CD14-positive monocyte (primary cell): ENCODE measurements at regions not wholly inside any gene's neighbourhood (a gene's known extent, or its start where the extent isn't known, plus 50 kb on each side); places are given as distances from the start of the nearest gene placed in this dataset.

Experiments
- DNase-seq, 3 donors: peaks; one replicate each; pipeline ENCODE4 v3.0.0-alpha.2; 2011 to 2022
- H2AFZ ChIP-seq: 2 replicates; pipeline ENCODE4 v1.6.0; 2012; ENCODE audit warnings: mild to moderate bottlenecking, low read depth, low read length, inconsistent platforms; ENCODE audit not compliant: insufficient read depth, poor library complexity, severe bottlenecking
- H3K27ac ChIP-seq, 2 donors: 1 replicate in 1 of 2; 2 replicates in 1 of 2; pipeline ENCODE4 v1.5.1; 2012 to 2013; ENCODE audit warnings: low read length in 2 of 2, control low read depth in 1 of 2, inconsistent platforms in 1 of 2, low read depth in 1 of 2, mild to moderate bottlenecking in 1 of 2
- H3K27me3 ChIP-seq, 2 donors: one replicate each; pipeline versions ENCODE4 v1.6.0 to v1.6.1; 2011 to 2013; ENCODE audit warnings: low read length in 2 of 2; ENCODE audit not compliant: control insufficient read depth in 2 of 2, insufficient read depth in 2 of 2
- H3K36me3 ChIP-seq, 2 donors: replicated peaks in 1 of 2; 1 replicate in 1 of 2; 2 replicates in 1 of 2; pipeline versions ENCODE4 v1.5.1 to v1.6.1; 2012 to 2013; ENCODE audit warnings: low read length in 2 of 2, control low read depth in 1 of 2, inconsistent platforms in 1 of 2, mild to moderate bottlenecking in 1 of 2; ENCODE audit not compliant: insufficient read depth in 2 of 2, control insufficient read depth in 1 of 2
- H3K4me1 ChIP-seq, 2 donors: 1 replicate in 1 of 2; 2 replicates in 1 of 2; pipeline versions ENCODE4 v1.5.1 to v1.6.1; 2012 to 2013; ENCODE audit warnings: low read length in 2 of 2, control low read depth in 1 of 2, inconsistent platforms in 1 of 2, mild to moderate bottlenecking in 1 of 2, moderate library complexity in 1 of 2; ENCODE audit not compliant: insufficient read depth in 2 of 2, control insufficient read depth in 1 of 2
- H3K4me2 ChIP-seq: replicated peaks from 2 replicates; pipeline ENCODE3; 2012; ENCODE audit warnings: low read length, moderate library complexity, mild to moderate bottlenecking; ENCODE audit not compliant: poor library complexity, severe bottlenecking; ENCODE audit errors: extremely low read depth
- H3K4me3 ChIP-seq, 3 experiments: fragments of 200-600 bp in 1 of 3; sonication (generic) in 1 of 3; replicated peaks in 1 of 3; 1 replicate in 2 of 3; 2 replicates in 1 of 3; pipeline ENCODE4 v1.5.1; 2011 to 2013; ENCODE audit warnings: low read length in 3 of 3, mild to moderate bottlenecking in 3 of 3, control low read depth in 2 of 3, low read depth in 2 of 3, inconsistent platforms in 1 of 3, moderate library complexity in 1 of 3
- H3K79me2 ChIP-seq: 2 replicates; pipeline ENCODE4 v1.6.0; 2012; ENCODE audit warnings: mild to moderate bottlenecking, control low read depth, inconsistent platforms, low read length, moderate library complexity; ENCODE audit not compliant: insufficient read depth
- H3K9ac ChIP-seq: 2 replicates; pipeline ENCODE4 v1.6.0; 2017; ENCODE audit warnings: low read length, mild to moderate bottlenecking; ENCODE audit not compliant: insufficient read depth, poor library complexity, severe bottlenecking
- H3K9me3 ChIP-seq, 2 donors: replicated peaks in 1 of 2; 1 replicate in 1 of 2; 2 replicates in 1 of 2; pipeline versions ENCODE4 v1.5.1 to v1.6.1; 2012 to 2013; ENCODE audit warnings: low read length in 2 of 2, control low read depth in 1 of 2; ENCODE audit not compliant: control insufficient read depth in 1 of 2, insufficient read depth in 1 of 2
- H4K20me1 ChIP-seq: 2 replicates; pipeline ENCODE4 v1.6.0; 2012; ENCODE audit warnings: mild to moderate bottlenecking, low read length, control low read depth, moderate library complexity; ENCODE audit not compliant: insufficient read depth
- H3K27ac Mint-ChIP-seq, 7 donors: one replicate each; pipeline ENCODE4 v1.8.0; 2020; ENCODE audit warnings: mild to moderate bottlenecking in 7 of 7, mixed read lengths in 7 of 7, moderate library complexity in 6 of 7, inconsistent platforms in 2 of 7
- H3K27me3 Mint-ChIP-seq, 3 donors: one replicate each; pipeline ENCODE4 v1.8.0; 2021 to 2022; ENCODE audit warnings: low read depth in 3 of 3, mild to moderate bottlenecking in 3 of 3, mixed read lengths in 3 of 3, moderate library complexity in 3 of 3, inconsistent platforms in 1 of 3
- H3K36me3 Mint-ChIP-seq, 2 donors: one replicate each; pipeline ENCODE4 v1.8.0; 2020; ENCODE audit warnings: mixed read lengths in 2 of 2, inconsistent platforms in 1 of 2, mild to moderate bottlenecking in 1 of 2
- H3K4me1 Mint-ChIP-seq: one replicate; pipeline ENCODE4 v1.8.0; 2020; ENCODE audit warnings: mild to moderate bottlenecking, mixed read lengths
- H3K4me3 Mint-ChIP-seq, 2 donors: one replicate each; pipeline ENCODE4 v1.8.0; 2020; ENCODE audit warnings: mild to moderate bottlenecking in 2 of 2, mixed read lengths in 2 of 2, moderate library complexity in 1 of 2
- H3K9me3 Mint-ChIP-seq, 7 donors: one replicate each; pipeline ENCODE4 v1.8.0; 2020 to 2022; ENCODE audit warnings: mixed read lengths in 7 of 7, mild to moderate bottlenecking in 6 of 7, moderate library complexity in 6 of 7, inconsistent platforms in 2 of 7
- CTCF ChIP-seq: fragments of 200-600 bp; IDR thresholded peaks from one replicate; pipeline ENCODE4 v1.8.0; 2022; ENCODE audit warnings: antibody characterized with exemption, mild to moderate bottlenecking
- WGBS: methylation state at CpG from one replicate; pipeline ENCODE4 v1.1.5; 2013; ENCODE audit warnings: missing lambda C conversion rate; ENCODE audit not compliant: insufficient coverage; 5-methylcytosine and 5-hydroxymethylcytosine counted together
- intact Hi-C, 2 donors: fragments of 100-400 bp; cut with micrococcal nuclease; formaldehyde crosslinking; loops; one replicate each; pipeline versions ENCODE4 v1.15.0 to v1.15.1; 2023

GRCh38 chr5:5077236-5077635 is 62.9 kb upstream of the ADAMTS16 start:
- H3K4me2 ChIP-seq = no peak overlapping the region
- no peaks in the 10 kb centered on the region for H3K79me2 ChIP-seq
- Mint-ChIP-seq H3K36me3 (no peaks in the 10 kb centered on the region), H3K27me3 (peaks cover 0 to 3% (median 2%) of the 10 kb centered on the region in 3 donors), H3K9me3 (peaks cover 0 to 8% (median 0%) of the 10 kb centered on the region in 7 donors), H3K4me1 (no peaks in the 10 kb centered on the region), H3K4me3 (no peak overlapping the region), H3K27ac (no peak overlapping the region)
- no peaks in the 10 kb centered on the region for H4K20me1 ChIP-seq
- TF ChIP-seq CTCF = no peak
- H3K4me3 ChIP-seq = no peak overlapping the region
- H3K9me3 ChIP-seq = no peaks in the 10 kb centered on the region
- no peaks in the 10 kb centered on the region for H3K4me1 ChIP-seq
- no peak overlapping the region for H3K27ac ChIP-seq
- H3K36me3 ChIP-seq = no peaks in the 10 kb centered on the region
- H3K9ac ChIP-seq = no peak overlapping the region
- WGBS = no CpG with 5 or more reads among the region's 1 CpG
- H2AFZ ChIP-seq = no peak overlapping the region
- intact Hi-C loops = no loop called here
- H3K27me3 ChIP-seq = no peaks in the 10 kb centered on the region
- no peak for DNase-seq

DNA sequence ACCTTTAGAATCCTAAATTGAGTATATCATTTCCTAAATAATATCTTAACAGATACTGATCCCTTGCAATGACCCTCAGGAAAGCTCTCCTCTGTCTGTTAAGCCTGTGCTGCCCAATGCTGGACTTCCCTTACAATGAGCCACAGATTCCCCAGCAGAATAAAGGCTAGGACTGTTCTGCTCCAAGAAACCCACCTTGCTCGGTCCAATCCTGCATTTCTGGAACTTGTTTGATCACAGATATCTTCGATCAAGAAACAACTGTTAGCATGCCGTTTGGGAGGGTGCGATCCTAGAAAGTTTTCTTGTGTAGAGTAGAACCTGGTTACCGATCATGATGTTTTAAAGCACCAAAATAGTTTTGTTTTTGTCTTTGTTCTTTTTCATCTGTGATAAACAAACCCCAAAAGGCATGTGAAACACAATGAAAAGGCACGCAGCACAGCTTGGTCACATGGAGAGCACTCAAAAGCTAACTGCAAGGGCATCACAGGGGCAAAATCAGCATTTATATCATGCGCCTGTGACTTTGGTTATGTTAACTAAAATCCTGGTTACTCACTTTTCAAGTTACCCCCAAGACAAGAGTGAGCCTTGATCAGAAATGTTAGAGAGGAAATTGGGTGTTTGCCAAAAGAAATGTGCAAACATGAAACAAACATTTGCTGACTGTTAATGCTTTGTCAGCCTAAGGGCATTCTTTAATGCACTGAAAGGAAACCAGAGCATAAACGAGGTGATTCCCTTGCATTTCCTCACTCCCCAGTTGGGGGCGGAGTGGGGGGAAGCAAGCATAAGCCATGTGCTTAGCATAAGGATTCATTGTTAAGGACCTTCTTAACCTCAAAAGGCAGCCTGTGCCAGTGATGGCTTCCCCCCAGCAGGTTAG is 61.9 kb upstream of the ADAMTS16 start:
- Histone ChIP-seq H3K9ac (no peak overlapping the region), H3K4me3 (no peak overlapping the region), H3K27me3 (no peaks in the 10 kb centered on the region), H3K79me2 (no peaks in the 10 kb centered on the region), H3K36me3 (no peaks in the 10 kb centered on the region), H2AFZ (no peak overlapping the region), H3K27ac (no peak overlapping the region), H3K9me3 (no peaks in the 10 kb centered on the region), H3K4me2 (no peak overlapping the region), H4K20me1 (no peaks in the 10 kb centered on the region), H3K4me1 (no peaks in the 10 kb centered on the region)
- DNase-seq = no peak
- WGBS = 50% methylated on average over 5 of the region's 9 CpGs
- no peak for TF ChIP-seq CTCF
- peaks cover 0 to 8% (median 3%) of the 10 kb centered on the region in 7 donors for H3K9me3 Mint-ChIP-seq
- H3K27me3 Mint-ChIP-seq = peaks cover 0 to 3% (median 2%) of the 10 kb centered on the region in 3 donors
- H3K4me1 Mint-ChIP-seq = no peaks in the 10 kb centered on the region
- H3K4me3 Mint-ChIP-seq = no peak overlapping the region
- intact Hi-C loops = no loop called here
- H3K27ac Mint-ChIP-seq = no peak overlapping the region
- H3K36me3 Mint-ChIP-seq = no peaks in the 10 kb centered on the region
